KMS-11 (cell line): ENCODE measurements at regions not wholly inside any gene's neighbourhood (a gene's known extent, or its start where the extent isn't known, plus 50 kb on each side); places are given as distances from the start of the nearest gene placed in this dataset.
"Not testable (repeated sequence)": the region's sequence is repeated elsewhere in the genome, so short reads cannot be mapped to it uniquely, and the experiment has no call there.

ENCODE experiments used
- H2AFZ ChIP-seq: fragments of 200-600 bp; sonication (generic); 2 replicates; pipeline ENCODE4 v1.6.1; 2016; ENCODE audit warnings: antibody characterized with exemption, mixed run types, low read depth
- H3K27ac ChIP-seq: fragments of 200-600 bp; sonication (generic); 2 replicates; pipeline ENCODE4 v1.6.1; 2016; ENCODE audit warnings: mild to moderate bottlenecking, mixed run types
- H3K27me3 ChIP-seq: fragments of 200-600 bp; sonication (generic); 2 replicates; pipeline ENCODE4 v1.6.1; 2017; ENCODE audit warnings: mild to moderate bottlenecking, low read depth, mixed run types, moderate library complexity; ENCODE audit not compliant: insufficient read depth
- H3K36me3 ChIP-seq: fragments of 200-600 bp; sonication (generic); 2 replicates; pipeline ENCODE4 v1.6.1; 2017; ENCODE audit warnings: mild to moderate bottlenecking, mixed run types; ENCODE audit not compliant: insufficient read depth
- H3K4me1 ChIP-seq: fragments of 200-600 bp; sonication (generic); 2 replicates; pipeline ENCODE4 v1.6.1; 2016; ENCODE audit warnings: mild to moderate bottlenecking, low read depth, mixed run types; ENCODE audit not compliant: poor library complexity, severe bottlenecking
- H3K4me2 ChIP-seq: fragments of 200-600 bp; sonication (generic); 2 replicates; pipeline ENCODE4 v1.7.0; 2016; ENCODE audit warnings: mild to moderate bottlenecking, mixed run types
- H3K4me3 ChIP-seq: fragments of 200-600 bp; sonication (generic); IDR thresholded peaks from 2 replicates; pipeline ENCODE4 v1.6.1; 2017; ENCODE audit warnings: low read depth, low read length, mixed read lengths; ENCODE audit not compliant: insufficient read depth
- H3K79me2 ChIP-seq: fragments of 200-600 bp; sonication (generic); 2 replicates; pipeline ENCODE4 v1.6.1; 2016; ENCODE audit warnings: low read depth, mixed run types; ENCODE audit not compliant: insufficient read depth
- H3K9ac ChIP-seq: fragments of 200-600 bp; sonication (generic); 2 replicates; pipeline ENCODE4 v1.6.1; 2016; ENCODE audit warnings: mild to moderate bottlenecking, mixed run types
- H4K20me1 ChIP-seq: fragments of 200-600 bp; sonication (generic); 2 replicates; pipeline ENCODE4 v1.6.1; 2016; ENCODE audit warnings: mild to moderate bottlenecking, mixed run types; ENCODE audit not compliant: insufficient read depth
- TF ChIP-seq, protein P1 (sequence below): fragments of 200-600 bp; sonication (generic); conservative IDR thresholded peaks from 2 replicates; pipeline ENCODE4 v1.6.1; 2017; ENCODE audit warnings: low read depth, mild to moderate bottlenecking, antibody characterized with exemption, low read length, moderate library complexity, mixed read lengths

- Histone ChIP-seq H3K79me2 (no peaks in the 10 kb centered on the region), H3K4me2 (no peak overlapping the region), H3K4me1 (peaks cover 15% of the 10 kb centered on the region), H3K9ac (no peak overlapping the region), H3K36me3 (no peaks in the 10 kb centered on the region), H3K27ac (no peak overlapping the region), H3K27me3 (no peaks in the 10 kb centered on the region), H2AFZ (no peak overlapping the region), H4K20me1 (no peaks in the 10 kb centered on the region), H3K4me3 (no peak overlapping the region)
- TF ChIP-seq, protein P1, sequence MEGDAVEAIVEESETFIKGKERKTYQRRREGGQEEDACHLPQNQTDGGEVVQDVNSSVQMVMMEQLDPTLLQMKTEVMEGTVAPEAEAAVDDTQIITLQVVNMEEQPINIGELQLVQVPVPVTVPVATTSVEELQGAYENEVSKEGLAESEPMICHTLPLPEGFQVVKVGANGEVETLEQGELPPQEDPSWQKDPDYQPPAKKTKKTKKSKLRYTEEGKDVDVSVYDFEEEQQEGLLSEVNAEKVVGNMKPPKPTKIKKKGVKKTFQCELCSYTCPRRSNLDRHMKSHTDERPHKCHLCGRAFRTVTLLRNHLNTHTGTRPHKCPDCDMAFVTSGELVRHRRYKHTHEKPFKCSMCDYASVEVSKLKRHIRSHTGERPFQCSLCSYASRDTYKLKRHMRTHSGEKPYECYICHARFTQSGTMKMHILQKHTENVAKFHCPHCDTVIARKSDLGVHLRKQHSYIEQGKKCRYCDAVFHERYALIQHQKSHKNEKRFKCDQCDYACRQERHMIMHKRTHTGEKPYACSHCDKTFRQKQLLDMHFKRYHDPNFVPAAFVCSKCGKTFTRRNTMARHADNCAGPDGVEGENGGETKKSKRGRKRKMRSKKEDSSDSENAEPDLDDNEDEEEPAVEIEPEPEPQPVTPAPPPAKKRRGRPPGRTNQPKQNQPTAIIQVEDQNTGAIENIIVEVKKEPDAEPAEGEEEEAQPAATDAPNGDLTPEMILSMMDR, result no peak
Observed at GRCh38 chr9:63816751-63817621, 1468.0 kb downstream of the FOXD4L5 start.

- H3K4me1 ChIP-seq, H2AFZ ChIP-seq, H3K4me2 ChIP-seq, H3K9ac ChIP-seq, H3K4me3 ChIP-seq, H3K27ac ChIP-seq, H3K79me2 ChIP-seq, H3K27me3 ChIP-seq, H4K20me1 ChIP-seq, H3K36me3 ChIP-seq: not testable (repeated sequence)
Observed at GRCh38 chr9:63814970-63815669, 1469.9 kb downstream of the FOXD4L5 start.

- H3K4me3 ChIP-seq, H2AFZ ChIP-seq, H3K79me2 ChIP-seq, H4K20me1 ChIP-seq, H3K27ac ChIP-seq, H3K36me3 ChIP-seq, H3K9ac ChIP-seq, H3K4me1 ChIP-seq, H3K27me3 ChIP-seq, H3K4me2 ChIP-seq: not testable (repeated sequence)
Observed at GRCh38 chr9:63813391-63814021, 1471.5 kb downstream of the FOXD4L5 start.

GRCh38 chr9:63812822-63813221 lies 1472.2 kb downstream of the FOXD4L5 start:
- not testable (repeated sequence) for H3K4me3 ChIP-seq, H3K4me2 ChIP-seq, H3K79me2 ChIP-seq, H2AFZ ChIP-seq, H3K27ac ChIP-seq, H3K36me3 ChIP-seq, H4K20me1 ChIP-seq, H3K4me1 ChIP-seq, H3K27me3 ChIP-seq, H3K9ac ChIP-seq

DNA sequence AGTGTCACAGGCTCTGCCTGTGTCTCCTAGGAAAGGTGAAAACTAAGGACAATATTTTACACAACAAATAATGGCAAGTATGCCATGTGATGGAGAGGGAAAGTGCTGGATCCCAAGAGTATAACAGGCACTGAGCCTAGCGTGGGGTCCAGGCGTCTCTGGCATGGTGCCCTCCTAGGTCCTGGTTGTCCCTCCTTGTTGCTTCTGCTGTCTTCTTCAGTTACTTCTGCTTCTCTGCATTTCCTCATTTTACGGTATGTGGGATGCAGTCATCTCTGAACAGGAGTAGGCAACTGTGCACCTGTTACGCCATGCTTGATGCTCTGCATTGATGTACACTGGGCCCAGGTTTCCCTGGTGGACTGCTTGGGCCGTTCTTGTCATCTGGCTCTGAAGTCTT lies 1480.8 kb downstream of the FOXD4L5 start:
- H3K79me2 ChIP-seq, H3K36me3 ChIP-seq, H2AFZ ChIP-seq, H3K27ac ChIP-seq, H3K4me3 ChIP-seq, H3K9ac ChIP-seq, H3K4me2 ChIP-seq, H3K27me3 ChIP-seq, H4K20me1 ChIP-seq, H3K4me1 ChIP-seq: not testable (repeated sequence)

DNA sequence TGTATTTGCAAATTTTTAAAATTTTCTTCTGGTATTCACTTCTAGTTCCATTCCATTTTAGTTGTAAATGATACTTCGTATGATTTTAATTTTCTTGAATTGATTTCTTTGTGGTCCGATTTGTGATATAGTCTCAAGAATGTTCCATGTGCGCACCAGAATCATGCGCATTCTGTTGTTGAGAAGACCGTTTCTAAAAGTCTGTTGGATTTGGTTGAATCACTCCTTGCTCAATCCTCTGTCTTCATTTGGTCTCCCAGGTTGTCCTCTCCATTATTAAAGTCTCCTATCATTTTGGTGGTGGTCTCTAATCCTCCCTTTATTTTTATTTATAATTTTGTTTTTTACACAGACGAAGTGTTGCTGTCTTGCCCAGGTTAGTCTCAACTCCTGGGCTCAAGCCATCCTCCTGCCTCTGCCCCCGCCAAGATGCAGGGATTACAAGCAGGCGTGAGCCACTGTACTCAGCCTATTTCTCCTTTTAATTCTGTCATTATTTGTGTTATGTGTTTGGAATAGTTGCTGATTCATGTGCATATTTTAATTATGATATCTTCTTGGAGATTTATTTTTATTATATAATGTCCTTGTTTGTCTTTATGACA lies 1490.8 kb downstream of the FOXD4L5 start:
- not testable (repeated sequence) for H3K27ac ChIP-seq, H3K79me2 ChIP-seq, H3K4me3 ChIP-seq, H4K20me1 ChIP-seq, H2AFZ ChIP-seq, H3K4me1 ChIP-seq, H3K4me2 ChIP-seq, H3K36me3 ChIP-seq, H3K27me3 ChIP-seq, H3K9ac ChIP-seq

DNA sequence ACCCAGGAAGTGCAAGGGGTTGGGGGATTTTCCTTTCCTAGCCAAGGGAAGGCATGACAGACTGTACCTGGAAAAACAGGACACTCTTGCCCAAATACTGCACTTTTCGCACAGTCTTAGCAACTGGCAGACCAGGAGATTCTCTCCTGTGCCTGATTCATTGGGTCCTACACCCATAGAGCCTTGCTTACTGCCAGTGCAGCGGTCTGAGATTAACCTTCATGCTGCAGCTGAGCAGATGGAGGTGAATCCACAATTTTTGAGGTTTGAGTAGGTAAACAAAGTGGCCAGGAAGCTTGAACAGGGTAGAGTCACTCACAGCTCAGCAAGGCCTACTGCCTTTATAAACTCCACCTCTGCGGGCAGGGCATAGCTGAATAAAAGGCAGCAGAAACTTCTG lies 1497.6 kb downstream of the FOXD4L5 start:
- H4K20me1 ChIP-seq, H3K79me2 ChIP-seq, H3K4me2 ChIP-seq, H2AFZ ChIP-seq, H3K27me3 ChIP-seq, H3K36me3 ChIP-seq, H3K9ac ChIP-seq, H3K4me1 ChIP-seq, H3K27ac ChIP-seq, H3K4me3 ChIP-seq: not testable (repeated sequence)

GRCh38 chr9:63785059-63785458 lies 1500.0 kb downstream of the FOXD4L5 start:
- not testable (repeated sequence) for H3K9ac ChIP-seq, H3K27me3 ChIP-seq, H3K4me2 ChIP-seq, H4K20me1 ChIP-seq, H3K36me3 ChIP-seq, H3K27ac ChIP-seq, H3K4me1 ChIP-seq, H3K79me2 ChIP-seq, H3K4me3 ChIP-seq, H2AFZ ChIP-seq

DNA sequence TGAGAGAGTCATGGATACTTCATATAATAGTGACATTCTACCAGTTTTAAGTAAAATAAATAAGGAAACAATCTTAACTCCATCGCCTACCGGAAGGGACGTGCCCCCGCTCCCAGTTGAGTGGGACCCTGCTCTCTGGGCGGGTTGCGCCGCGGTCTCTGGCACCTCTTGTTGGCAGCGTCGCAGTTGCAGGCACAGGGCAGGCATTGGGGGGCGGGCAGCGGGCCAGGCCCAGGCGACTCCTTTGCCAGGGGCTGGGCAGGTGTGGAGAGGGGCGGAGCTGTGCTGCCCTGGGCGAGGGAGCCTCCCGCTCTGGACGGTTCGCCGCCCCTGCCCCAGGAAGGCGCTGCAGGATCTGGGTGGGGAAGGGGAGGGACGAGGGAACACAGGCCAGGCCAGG lies 1500.6 kb downstream of the FOXD4L5 start:
- H3K79me2 ChIP-seq, H2AFZ ChIP-seq, H3K27ac ChIP-seq, H3K27me3 ChIP-seq, H3K4me3 ChIP-seq, H4K20me1 ChIP-seq, H3K4me2 ChIP-seq, H3K36me3 ChIP-seq, H3K4me1 ChIP-seq, H3K9ac ChIP-seq: not testable (repeated sequence)
